WTC11 (cell line): ENCODE measurements at regions not wholly inside any gene's neighbourhood (a gene's known extent, or its start where the extent isn't known, plus 50 kb on each side); places are given as distances from the start of the nearest gene placed in this dataset.

Experiments
- ATAC-seq: fragments of 200-7000 bp; cut with Tn5 transposase; 2 replicates; pipeline ENCODE4 v1.10.0; 2021; ENCODE audit warnings: mild to moderate bottlenecking, moderate library complexity
- CTCF ChIA-PET: fragments of 300-600 bp; sonication (Branson Sonifier 250); formaldehyde crosslinking; loops from one replicate; lab custom pipeline; 2021; ENCODE audit warnings: antibody characterized with exemption; lab: Charles Lee
- POLR2A ChIA-PET: fragments of 350-600 bp; sonication (Branson Sonifier 250); formaldehyde crosslinking; loops from one replicate; lab custom pipeline; 2021; ENCODE audit warnings: antibody characterized with exemption; lab: Charles Lee
- DNase-seq: peaks from one replicate; pipeline ENCODE4 v3.0.0; 2021; ENCODE audit warnings: low spot score
- H3K27ac Mint-ChIP-seq: 2 replicates; pipeline ENCODE4 v1.8.0; 2021; ENCODE audit warnings: mixed read lengths
- H3K27me3 Mint-ChIP-seq: 2 replicates; pipeline ENCODE4 v1.8.0; 2021; ENCODE audit warnings: low read depth, mild to moderate bottlenecking, moderate library complexity, mixed read lengths
- H3K36me3 Mint-ChIP-seq: 2 replicates; pipeline ENCODE4 v1.8.0; 2021; ENCODE audit warnings: mixed read lengths
- H3K4me1 Mint-ChIP-seq: 2 replicates; pipeline ENCODE4 v1.8.0; 2022; ENCODE audit warnings: mixed read lengths
- H3K4me3 Mint-ChIP-seq: 2 replicates; pipeline ENCODE4 v1.8.0; 2021; ENCODE audit warnings: mild to moderate bottlenecking, moderate library complexity, mixed read lengths
- H3K9me3 Mint-ChIP-seq: 2 replicates; pipeline ENCODE4 v1.8.0; 2021; ENCODE audit warnings: mixed read lengths
- ATF1 ChIP-seq: sonication (generic); formaldehyde crosslinking; IDR thresholded peaks from 2 replicates; pipeline ENCODE4 v1.8.1; 2023; ENCODE audit warnings: mild to moderate bottlenecking, moderate library complexity, missing genetic modification reagents
- ATF6 ChIP-seq: sonication (generic); formaldehyde crosslinking; IDR thresholded peaks from 2 replicates; pipeline ENCODE4 v1.8.1; 2023; ENCODE audit warnings: mild to moderate bottlenecking, missing genetic modification reagents
- CREM ChIP-seq: sonication (generic); formaldehyde crosslinking; IDR thresholded peaks from 2 replicates; pipeline ENCODE4 v1.8.1; 2022; ENCODE audit warnings: mild to moderate bottlenecking, missing genetic modification reagents, moderate library complexity
- FOXJ3 ChIP-seq: sonication (generic); formaldehyde crosslinking; IDR thresholded peaks from 2 replicates; pipeline ENCODE4 v1.9.0; 2021; ENCODE audit warnings: missing genetic modification reagents, mild to moderate bottlenecking, borderline replicate concordance
- GABPB1 ChIP-seq: sonication (generic); formaldehyde crosslinking; IDR thresholded peaks from 2 replicates; pipeline ENCODE4 v1.8.1; 2023; ENCODE audit warnings: mild to moderate bottlenecking, missing genetic modification reagents
- GTF2I ChIP-seq: fragments of 250-450 bp; sonication (Bioruptor Pico); conservative IDR thresholded peaks from 2 replicates; pipeline ENCODE4 v1.4.0; 2021; ENCODE audit warnings: mild to moderate bottlenecking
- HMGA2 ChIP-seq: fragments of 250-450 bp; sonication (Bioruptor Pico); IDR thresholded peaks from 2 replicates; pipeline ENCODE4 v1.4.0; 2021; ENCODE audit warnings: mild to moderate bottlenecking, moderate library complexity
- KAT7 ChIP-seq: sonication (generic); formaldehyde crosslinking; IDR thresholded peaks from 2 replicates; pipeline ENCODE4 v1.8.1; 2023; ENCODE audit warnings: missing genetic modification reagents, mild to moderate bottlenecking, borderline replicate concordance
- MAX ChIP-seq: sonication (generic); formaldehyde crosslinking; IDR thresholded peaks from 2 replicates; pipeline ENCODE4 v1.8.0; 2022; ENCODE audit warnings: mild to moderate bottlenecking, missing genetic modification reagents
- NR3C1 ChIP-seq: sonication (generic); formaldehyde crosslinking; conservative IDR thresholded peaks from 2 replicates; pipeline ENCODE4 v1.8.1; 2023; ENCODE audit warnings: low read depth, mild to moderate bottlenecking, missing genetic modification reagents
- PREB ChIP-seq: sonication (generic); formaldehyde crosslinking; IDR thresholded peaks from 2 replicates; pipeline ENCODE4 v1.8.1; 2022; ENCODE audit warnings: mild to moderate bottlenecking, missing genetic modification reagents, moderate library complexity, borderline replicate concordance
- RELA ChIP-seq: sonication (generic); formaldehyde crosslinking; IDR thresholded peaks from 2 replicates; pipeline ENCODE4 v1.8.1; 2022; ENCODE audit warnings: missing genetic modification reagents, mild to moderate bottlenecking, borderline replicate concordance
- TCF7 ChIP-seq: sonication (generic); formaldehyde crosslinking; IDR thresholded peaks from 2 replicates; pipeline ENCODE4 v1.8.0; 2022; ENCODE audit warnings: mild to moderate bottlenecking, low read depth, missing genetic modification reagents, moderate library complexity
- ZNF671 ChIP-seq: fragments of 250-450 bp; sonication (Bioruptor Pico); IDR thresholded peaks from 2 replicates; pipeline ENCODE4 v1.8.0; 2021; ENCODE audit warnings: mild to moderate bottlenecking
- TF ChIP-seq, protein P1 (sequence below): sonication (generic); formaldehyde crosslinking; IDR thresholded peaks from 2 replicates; pipeline ENCODE4 v1.8.1; 2022; ENCODE audit warnings: low read depth, mild to moderate bottlenecking, moderate library complexity, missing genetic modification reagents, borderline replicate concordance
- TF ChIP-seq, protein P2 (sequence below): sonication (generic); formaldehyde crosslinking; IDR thresholded peaks from 2 replicates; pipeline ENCODE4 v1.8.1; 2022; ENCODE audit warnings: missing genetic modification reagents, borderline replicate concordance
- TF ChIP-seq, protein P3 (sequence below): sonication (generic); formaldehyde crosslinking; IDR thresholded peaks from 2 replicates; pipeline ENCODE4 v1.8.0; 2023; ENCODE audit warnings: missing genetic modification reagents, mild to moderate bottlenecking, borderline replicate concordance
- TF ChIP-seq, protein P4 (sequence below): fragments of 250-450 bp; sonication (Bioruptor Pico); conservative IDR thresholded peaks from 2 replicates; pipeline ENCODE4 v1.9.0; 2021; ENCODE audit warnings: mild to moderate bottlenecking
- TF ChIP-seq, protein P5 (sequence below): sonication (generic); formaldehyde crosslinking; IDR thresholded peaks from 2 replicates; pipeline ENCODE4 v1.8.1; 2023; ENCODE audit warnings: mild to moderate bottlenecking, missing genetic modification reagents
- TF ChIP-seq, protein P6 (sequence below): fragments of 250-450 bp; sonication (Bioruptor Pico); IDR thresholded peaks from 2 replicates; pipeline ENCODE4 v1.9.0; 2021; ENCODE audit warnings: mild to moderate bottlenecking

DNA sequence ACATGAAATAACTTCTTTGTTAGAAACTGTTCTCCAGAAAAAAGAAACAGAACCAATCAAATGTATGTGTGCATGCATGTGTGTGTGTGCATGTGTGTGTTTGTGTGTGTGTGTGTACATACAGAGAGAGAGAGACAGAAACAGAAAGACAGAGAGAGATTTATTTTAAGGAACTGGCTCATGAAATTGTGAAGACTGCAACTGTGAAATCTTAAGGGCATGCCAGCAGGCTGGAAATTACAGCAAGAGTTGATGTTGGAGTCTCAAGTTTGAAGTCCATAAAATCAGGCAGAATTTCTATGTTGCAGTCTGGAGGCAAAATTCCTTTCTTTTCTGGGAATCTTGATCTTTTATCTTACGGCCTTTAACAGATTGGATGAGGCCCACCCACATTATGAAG lies 168.9 kb upstream of the CDH20 start:
- Mint-ChIP-seq H3K9me3 (peaks cover 3% of the 10 kb centered on the region), H3K4me3 (no peak overlapping the region), H3K4me1 (peaks cover 10% of the 10 kb centered on the region), H3K36me3 (no peaks in the 10 kb centered on the region), H3K27ac (no peak overlapping the region), H3K27me3 (no peaks in the 10 kb centered on the region)
- ATAC-seq (no peak), DNase-seq (no peak)
- ChIA-PET POLR2A (no interaction called here), CTCF (no interaction called here)
- TF ChIP-seq MAX (CRISPR knock-in tag) (no peak), ZNF671 (CRISPR knock-in tag) (no peak), RELA (no peak)

DNA sequence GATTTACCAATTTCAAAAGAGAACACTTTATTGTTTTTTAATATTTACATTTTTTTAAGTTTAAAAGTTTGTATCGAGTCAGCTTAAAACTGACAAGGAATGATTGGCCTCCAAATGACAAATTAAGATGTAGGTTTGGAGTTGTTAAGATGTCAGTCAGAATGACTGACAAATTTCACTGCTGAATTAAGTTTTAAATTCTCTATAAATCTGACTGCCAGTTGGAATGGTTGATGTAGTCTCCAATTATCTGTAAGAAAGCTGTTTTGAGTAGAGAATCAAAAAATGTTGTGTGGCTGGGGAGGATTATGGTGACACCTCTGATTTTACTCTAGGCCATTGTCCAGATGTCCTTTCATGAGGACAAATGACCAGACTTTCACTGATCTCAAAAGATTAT lies 165.3 kb upstream of the CDH20 start:
- Mint-ChIP-seq H3K4me3 (no peak overlapping the region), H3K27me3 (no peaks in the 10 kb centered on the region)
- no peak for ATAC-seq
- TF ChIP-seq, protein P1, sequence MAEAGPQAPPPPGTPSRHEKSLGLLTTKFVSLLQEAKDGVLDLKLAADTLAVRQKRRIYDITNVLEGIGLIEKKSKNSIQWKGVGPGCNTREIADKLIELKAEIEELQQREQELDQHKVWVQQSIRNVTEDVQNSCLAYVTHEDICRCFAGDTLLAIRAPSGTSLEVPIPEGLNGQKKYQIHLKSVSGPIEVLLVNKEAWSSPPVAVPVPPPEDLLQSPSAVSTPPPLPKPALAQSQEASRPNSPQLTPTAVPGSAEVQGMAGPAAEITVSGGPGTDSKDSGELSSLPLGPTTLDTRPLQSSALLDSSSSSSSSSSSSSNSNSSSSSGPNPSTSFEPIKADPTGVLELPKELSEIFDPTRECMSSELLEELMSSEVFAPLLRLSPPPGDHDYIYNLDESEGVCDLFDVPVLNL: no peak
- TF ChIP-seq, protein P2, sequence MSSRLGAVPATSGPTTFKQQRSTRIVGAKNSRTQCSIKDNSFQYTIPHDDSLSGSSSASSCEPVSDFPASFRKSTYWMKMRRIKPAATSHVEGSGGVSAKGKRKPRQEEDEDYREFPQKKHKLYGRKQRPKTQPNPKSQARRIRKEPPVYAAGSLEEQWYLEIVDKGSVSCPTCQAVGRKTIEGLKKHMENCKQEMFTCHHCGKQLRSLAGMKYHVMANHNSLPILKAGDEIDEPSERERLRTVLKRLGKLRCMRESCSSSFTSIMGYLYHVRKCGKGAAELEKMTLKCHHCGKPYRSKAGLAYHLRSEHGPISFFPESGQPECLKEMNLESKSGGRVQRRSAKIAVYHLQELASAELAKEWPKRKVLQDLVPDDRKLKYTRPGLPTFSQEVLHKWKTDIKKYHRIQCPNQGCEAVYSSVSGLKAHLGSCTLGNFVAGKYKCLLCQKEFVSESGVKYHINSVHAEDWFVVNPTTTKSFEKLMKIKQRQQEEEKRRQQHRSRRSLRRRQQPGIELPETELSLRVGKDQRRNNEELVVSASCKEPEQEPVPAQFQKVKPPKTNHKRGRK (CRISPR knock-in tag): no peak
- TF ChIP-seq ATF1 (no peak), FOXJ3 (CRISPR knock-in tag) (no peak), GABPB1 (no peak), HMGA2 (CRISPR knock-in tag) (no peak), GTF2I (CRISPR knock-in tag) (no peak), ATF6 (CRISPR knock-in tag) (no peak), NR3C1 (no peak), KAT7 (no peak), CREM (CRISPR knock-in tag) (no peak), TCF7 (CRISPR knock-in tag) (no peak), PREB (CRISPR knock-in tag) (no peak)
- TF ChIP-seq, protein P3, sequence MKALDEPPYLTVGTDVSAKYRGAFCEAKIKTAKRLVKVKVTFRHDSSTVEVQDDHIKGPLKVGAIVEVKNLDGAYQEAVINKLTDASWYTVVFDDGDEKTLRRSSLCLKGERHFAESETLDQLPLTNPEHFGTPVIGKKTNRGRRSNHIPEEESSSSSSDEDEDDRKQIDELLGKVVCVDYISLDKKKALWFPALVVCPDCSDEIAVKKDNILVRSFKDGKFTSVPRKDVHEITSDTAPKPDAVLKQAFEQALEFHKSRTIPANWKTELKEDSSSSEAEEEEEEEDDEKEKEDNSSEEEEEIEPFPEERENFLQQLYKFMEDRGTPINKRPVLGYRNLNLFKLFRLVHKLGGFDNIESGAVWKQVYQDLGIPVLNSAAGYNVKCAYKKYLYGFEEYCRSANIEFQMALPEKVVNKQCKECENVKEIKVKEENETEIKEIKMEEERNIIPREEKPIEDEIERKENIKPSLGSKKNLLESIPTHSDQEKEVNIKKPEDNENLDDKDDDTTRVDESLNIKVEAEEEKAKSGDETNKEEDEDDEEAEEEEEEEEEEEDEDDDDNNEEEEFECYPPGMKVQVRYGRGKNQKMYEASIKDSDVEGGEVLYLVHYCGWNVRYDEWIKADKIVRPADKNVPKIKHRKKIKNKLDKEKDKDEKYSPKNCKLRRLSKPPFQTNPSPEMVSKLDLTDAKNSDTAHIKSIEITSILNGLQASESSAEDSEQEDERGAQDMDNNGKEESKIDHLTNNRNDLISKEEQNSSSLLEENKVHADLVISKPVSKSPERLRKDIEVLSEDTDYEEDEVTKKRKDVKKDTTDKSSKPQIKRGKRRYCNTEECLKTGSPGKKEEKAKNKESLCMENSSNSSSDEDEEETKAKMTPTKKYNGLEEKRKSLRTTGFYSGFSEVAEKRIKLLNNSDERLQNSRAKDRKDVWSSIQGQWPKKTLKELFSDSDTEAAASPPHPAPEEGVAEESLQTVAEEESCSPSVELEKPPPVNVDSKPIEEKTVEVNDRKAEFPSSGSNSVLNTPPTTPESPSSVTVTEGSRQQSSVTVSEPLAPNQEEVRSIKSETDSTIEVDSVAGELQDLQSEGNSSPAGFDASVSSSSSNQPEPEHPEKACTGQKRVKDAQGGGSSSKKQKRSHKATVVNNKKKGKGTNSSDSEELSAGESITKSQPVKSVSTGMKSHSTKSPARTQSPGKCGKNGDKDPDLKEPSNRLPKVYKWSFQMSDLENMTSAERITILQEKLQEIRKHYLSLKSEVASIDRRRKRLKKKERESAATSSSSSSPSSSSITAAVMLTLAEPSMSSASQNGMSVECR (CRISPR knock-in tag): no peak
- TF ChIP-seq, protein P4, sequence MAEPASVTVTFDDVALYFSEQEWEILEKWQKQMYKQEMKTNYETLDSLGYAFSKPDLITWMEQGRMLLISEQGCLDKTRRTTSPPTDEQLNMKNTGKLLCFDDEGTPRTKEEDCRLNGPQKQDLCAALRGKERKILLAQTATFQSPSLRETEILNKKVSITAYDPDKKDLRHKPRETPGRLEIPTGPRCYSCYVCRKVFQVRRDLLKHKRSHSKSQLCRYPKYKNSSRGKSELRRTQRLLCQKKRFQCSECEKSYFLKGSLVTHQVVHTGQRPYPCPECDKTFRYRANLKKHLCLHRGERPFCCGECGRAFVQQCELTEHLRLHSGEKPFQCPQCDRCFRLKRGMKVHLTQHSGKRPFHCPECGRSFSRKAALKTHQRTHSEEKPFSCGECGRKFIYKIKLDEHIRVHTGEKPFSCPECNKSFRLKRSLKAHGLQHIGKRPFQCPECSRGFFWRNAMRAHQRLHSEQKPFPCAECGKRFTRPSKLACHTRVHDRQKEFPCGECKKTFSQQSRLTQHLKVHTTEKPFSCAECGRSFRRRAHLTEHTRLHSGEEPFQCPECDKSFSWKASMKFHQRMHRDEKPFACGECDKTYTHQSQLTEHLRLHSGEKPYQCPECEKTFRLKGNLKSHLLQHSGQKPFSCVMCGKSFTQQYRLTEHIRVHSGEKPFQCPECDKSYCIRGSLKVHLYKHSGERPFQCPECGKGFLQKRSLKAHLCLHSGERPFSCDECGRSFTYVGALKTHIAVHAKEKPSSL (CRISPR knock-in tag): no peak
- TF ChIP-seq, protein P5, sequence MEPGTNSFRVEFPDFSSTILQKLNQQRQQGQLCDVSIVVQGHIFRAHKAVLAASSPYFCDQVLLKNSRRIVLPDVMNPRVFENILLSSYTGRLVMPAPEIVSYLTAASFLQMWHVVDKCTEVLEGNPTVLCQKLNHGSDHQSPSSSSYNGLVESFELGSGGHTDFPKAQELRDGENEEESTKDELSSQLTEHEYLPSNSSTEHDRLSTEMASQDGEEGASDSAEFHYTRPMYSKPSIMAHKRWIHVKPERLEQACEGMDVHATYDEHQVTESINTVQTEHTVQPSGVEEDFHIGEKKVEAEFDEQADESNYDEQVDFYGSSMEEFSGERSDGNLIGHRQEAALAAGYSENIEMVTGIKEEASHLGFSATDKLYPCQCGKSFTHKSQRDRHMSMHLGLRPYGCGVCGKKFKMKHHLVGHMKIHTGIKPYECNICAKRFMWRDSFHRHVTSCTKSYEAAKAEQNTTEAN (CRISPR knock-in tag): no peak
- TF ChIP-seq, protein P6, sequence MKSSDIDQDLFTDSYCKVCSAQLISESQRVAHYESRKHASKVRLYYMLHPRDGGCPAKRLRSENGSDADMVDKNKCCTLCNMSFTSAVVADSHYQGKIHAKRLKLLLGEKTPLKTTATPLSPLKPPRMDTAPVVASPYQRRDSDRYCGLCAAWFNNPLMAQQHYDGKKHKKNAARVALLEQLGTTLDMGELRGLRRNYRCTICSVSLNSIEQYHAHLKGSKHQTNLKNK (CRISPR knock-in tag): no peak

More for the DNA sequence above, 165.3 kb upstream of the CDH20 start:
- H3K4me1 Mint-ChIP-seq: peaks cover 3% of the 10 kb centered on the region; the same call in 1 of the 2 replicates
- DNase-seq: no peak
- ChIA-PET CTCF (no interaction called here), POLR2A (no interaction called here)
- H3K27ac Mint-ChIP-seq: no peak overlapping the region
- no peaks in the 10 kb centered on the region for H3K36me3 Mint-ChIP-seq
- peaks cover 8% of the 10 kb centered on the region for H3K9me3 Mint-ChIP-seq
